Liver (tissue), 3 donors: ENCODE measurements at regions not wholly inside any gene's neighbourhood (a gene's known extent, or its start where the extent isn't known, plus 50 kb on each side); places are given as distances from the start of the nearest gene placed in this dataset.

ENCODE experiments used
- ATF3 ChIP-seq: IDR thresholded peaks from 2 replicates; pipeline ENCODE4 v1.6.1; 2016; ENCODE audit warnings: antibody characterized with exemption
- CTCF ChIP-seq: fragments of 150-350 bp; IDR thresholded peaks from 2 replicates; pipeline ENCODE4 v1.5.1; 2017; ENCODE audit warnings: improper control_type of control experiment, low read depth, low read length; ENCODE audit not compliant: missing input control
- EGR1 ChIP-seq, 2 donors: IDR thresholded peaks; 2 replicates each; pipeline ENCODE4 v1.6.1; 2016 to 2018; ENCODE audit warnings: antibody characterized with exemption in 2 of 2, low read depth in 2 of 2
- FOXA1 ChIP-seq: IDR thresholded peaks from 2 replicates; pipeline ENCODE4 v1.6.1; 2016; ENCODE audit warnings: antibody characterized with exemption
- GABPA ChIP-seq, 2 donors: IDR thresholded peaks in 1 of 2; conservative IDR thresholded peaks in 1 of 2; 2 replicates each; pipeline ENCODE4 v1.6.1; 2016; ENCODE audit warnings: antibody characterized with exemption in 2 of 2, mild to moderate bottlenecking in 1 of 2, moderate library complexity in 1 of 2
- HNF4G ChIP-seq: IDR thresholded peaks from 2 replicates; pipeline ENCODE4 v1.6.1; 2016; ENCODE audit warnings: antibody characterized with exemption
- MAX ChIP-seq: IDR thresholded peaks from 2 replicates; pipeline ENCODE4 v1.6.1; 2016; ENCODE audit warnings: antibody characterized with exemption
- RAD21 ChIP-seq, 2 donors: IDR thresholded peaks; 2 replicates each; pipeline ENCODE4 v1.6.1; 2016; ENCODE audit warnings: antibody characterized with exemption in 2 of 2, mild to moderate bottlenecking in 2 of 2
- RXRA ChIP-seq, 2 donors: IDR thresholded peaks; 2 replicates each; pipeline ENCODE4 v1.6.1; 2017 to 2018; ENCODE audit warnings: antibody characterized with exemption in 2 of 2, mild to moderate bottlenecking in 1 of 2
- SP1 ChIP-seq: IDR thresholded peaks from 2 replicates; pipeline ENCODE4 v1.6.1; 2018; ENCODE audit warnings: antibody characterized with exemption, mild to moderate bottlenecking
- TAF1 ChIP-seq: conservative IDR thresholded peaks from 2 replicates; pipeline ENCODE4 v1.6.1; 2016; ENCODE audit warnings: antibody characterized with exemption, mild to moderate bottlenecking
- ZBTB33 ChIP-seq: IDR thresholded peaks from 2 replicates; pipeline ENCODE4 v1.6.1; 2016; ENCODE audit warnings: antibody characterized with exemption
- donor health status: healthy.
- donor health status: healthy.

- TF ChIP-seq ZBTB33 (no peak), CTCF (no peak), RAD21 (IDR thresholded peaks at IDR 0.05) (no peak), GABPA (IDR thresholded peaks at IDR 0.05 in 1 of 2, conservative IDR thresholded peaks at IDR 0.05 in 1 of 2) (no peak), SP1 (no peak), HNF4G (no peak), ATF3 (no peak), MAX (no peak), RXRA (IDR thresholded peaks at IDR 0.05) (no peak), EGR1 (IDR thresholded peaks at IDR 0.05; ENCODE audit: low read depth in 2 of 2) (no peak), TAF1 (no peak), FOXA1 (no peak)
These were observed 281.8 kb downstream of the RNF144B start for GRCh38 chr6:18668994-18669393.
